ENCODE measurements at regions not wholly inside any gene's neighbourhood (a gene's known extent, or its start where the extent isn't known, plus 50 kb on each side); places are given as distances from the start of the nearest gene placed in this dataset.
A peak's percentile ranks its signal among the peaks of the same experiment; 100 is the strongest.
"Not testable (repeated sequence)": the region's sequence is repeated elsewhere in the genome, so short reads cannot be mapped to it uniquely, and the experiment has no call there.

DNA sequence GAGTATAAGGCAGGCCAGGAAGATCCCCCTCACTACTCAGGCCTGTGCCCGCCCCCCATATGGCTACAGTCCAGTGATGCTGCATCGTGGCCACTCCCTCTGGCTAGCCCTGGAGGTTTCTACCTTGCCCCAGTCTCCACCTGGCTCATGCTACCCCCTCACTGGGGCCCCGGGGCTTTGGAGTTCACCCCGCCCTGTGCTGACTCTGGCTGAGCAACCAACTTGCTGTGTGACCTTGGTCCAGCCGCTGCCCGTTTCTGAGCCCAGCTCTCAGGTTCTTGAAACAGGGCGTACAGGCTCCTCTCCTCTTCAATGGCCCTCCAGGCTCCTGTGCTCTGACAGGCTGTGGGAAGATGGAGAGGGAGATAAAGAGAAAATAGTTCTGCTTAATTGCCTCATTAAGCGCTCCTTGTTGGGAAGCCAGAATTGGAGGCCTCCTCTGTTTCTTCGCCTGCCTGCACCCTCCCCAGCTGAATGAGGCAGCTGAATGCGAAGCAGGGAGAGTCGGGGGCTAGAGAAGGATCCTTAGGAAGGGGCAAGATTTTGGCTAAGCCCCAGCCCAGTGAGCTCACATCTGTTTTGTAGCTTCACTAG lies 138.2 kb upstream of the NCOR2 start:
- DNase-seq: no peak

DNA sequence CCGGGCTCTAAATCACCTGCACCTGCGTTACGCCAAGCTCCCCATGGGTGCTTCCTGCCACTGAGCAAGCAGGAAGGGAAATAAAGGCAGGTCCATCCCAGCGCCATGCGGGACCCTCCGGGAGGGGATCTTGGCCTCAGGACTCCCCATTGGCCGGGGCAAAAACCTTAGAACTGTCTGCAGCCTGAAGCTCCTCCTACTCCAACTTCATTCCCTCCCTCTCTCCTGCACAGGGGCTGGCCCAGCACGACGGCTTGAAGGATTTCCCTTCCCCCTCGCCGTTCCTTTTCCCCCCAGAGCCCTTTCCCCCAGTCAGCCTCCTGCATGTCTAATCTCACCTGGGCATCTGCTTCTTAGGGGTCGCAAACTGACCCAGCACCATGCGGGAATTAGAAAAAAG lies 137.2 kb upstream of the NCOR2 start:
- no peak for DNase-seq

DNA sequence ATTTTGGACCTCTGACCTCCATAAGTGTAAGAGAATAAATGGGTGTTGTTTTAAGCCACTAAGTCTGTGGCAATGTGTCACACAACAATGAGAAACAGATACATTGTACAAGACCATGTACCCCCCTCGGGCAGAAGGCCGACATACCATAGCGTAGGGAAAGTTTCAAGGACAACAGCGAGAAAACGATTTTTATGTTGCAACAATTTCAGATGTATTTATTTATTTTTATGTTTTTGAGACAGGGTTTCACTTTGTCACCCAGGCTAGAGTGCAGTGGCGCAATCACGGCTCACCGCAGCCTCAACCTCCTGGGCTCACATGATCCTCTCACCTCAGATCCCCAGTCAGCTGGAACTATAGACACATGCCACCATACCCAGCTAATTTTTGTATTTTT lies 136.4 kb upstream of the NCOR2 start:
- DNase-seq: no peak

DNA sequence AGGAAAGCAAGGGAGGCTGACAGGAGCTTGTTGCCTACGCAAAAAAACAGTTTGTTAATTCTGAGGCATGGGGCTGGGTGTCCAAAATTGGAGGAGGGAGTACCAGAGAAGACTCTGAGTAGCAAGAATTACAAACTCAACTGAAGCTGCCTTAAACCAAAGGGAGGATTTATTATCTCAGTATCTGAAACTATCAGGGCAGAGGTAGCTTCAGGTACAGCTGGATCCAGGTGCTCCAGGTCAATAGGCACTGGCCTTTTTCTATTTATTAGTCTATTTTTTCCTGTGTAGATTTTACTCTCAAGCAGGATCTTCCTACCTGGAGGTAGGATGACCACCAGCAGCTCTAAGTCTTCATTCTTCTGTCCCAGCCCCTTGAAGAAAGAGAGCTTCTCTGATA lies 135.3 kb upstream of the NCOR2 start:
- DNase-seq: no peak

DNA sequence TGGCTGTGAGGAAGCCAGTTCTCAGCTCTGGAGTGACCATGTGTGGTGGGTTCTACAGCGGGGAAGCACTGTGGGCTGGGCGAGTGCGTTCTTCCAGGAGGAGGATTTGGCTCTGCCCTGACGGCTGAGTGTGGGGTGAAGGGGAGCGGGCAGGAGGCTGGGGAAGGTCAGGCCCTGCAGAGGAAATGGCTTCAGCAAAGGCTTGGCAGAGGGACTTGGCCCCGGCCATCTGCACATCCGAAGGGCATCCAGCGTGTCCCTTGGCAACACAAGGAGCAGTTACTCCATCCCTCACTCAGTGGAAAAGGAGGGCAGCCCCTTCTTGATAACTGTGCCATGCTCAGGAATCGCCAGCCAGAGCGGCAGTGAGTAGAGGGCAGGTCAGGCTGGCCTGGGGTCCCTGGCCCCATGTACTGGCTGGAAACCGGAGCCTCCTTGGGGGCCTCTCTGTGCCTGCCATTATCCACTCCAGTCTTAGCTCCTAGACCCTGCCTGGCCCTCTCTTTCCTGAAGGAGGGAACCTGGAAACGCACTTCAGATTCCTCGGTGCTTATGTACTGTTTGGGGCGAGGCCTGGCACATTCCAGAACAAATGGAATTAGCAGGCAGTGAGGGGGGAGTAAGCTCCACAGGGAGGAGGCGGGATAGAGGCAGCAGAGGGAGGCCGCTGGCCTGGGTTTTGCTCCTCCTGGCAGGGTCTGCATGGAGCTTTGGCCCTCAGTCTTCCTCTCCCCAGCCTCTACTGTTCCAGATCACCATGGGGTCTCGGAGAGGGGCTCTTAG lies 133.6 kb upstream of the NCOR2 start:
- no peak for DNase-seq

DNA sequence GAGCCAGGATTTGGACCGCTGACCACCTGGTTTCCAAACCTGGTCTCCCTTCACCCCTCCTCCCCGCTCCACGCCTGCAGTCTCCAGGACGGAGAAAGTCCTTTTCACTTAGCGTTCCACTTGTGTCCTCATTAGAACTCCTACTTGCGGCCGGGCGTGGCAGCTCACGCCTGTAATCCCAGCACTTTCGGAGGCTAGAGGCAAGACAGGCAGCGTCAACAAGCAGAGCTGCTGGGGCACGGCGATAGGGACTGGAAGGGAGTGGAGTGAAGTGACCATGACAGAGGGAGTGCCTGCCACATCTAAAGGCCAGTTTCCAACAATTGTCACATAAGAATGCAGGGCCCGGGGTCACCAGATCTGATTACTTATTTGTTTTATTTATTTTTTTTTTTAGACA lies 132.5 kb upstream of the NCOR2 start:
- no peak for DNase-seq

DNA sequence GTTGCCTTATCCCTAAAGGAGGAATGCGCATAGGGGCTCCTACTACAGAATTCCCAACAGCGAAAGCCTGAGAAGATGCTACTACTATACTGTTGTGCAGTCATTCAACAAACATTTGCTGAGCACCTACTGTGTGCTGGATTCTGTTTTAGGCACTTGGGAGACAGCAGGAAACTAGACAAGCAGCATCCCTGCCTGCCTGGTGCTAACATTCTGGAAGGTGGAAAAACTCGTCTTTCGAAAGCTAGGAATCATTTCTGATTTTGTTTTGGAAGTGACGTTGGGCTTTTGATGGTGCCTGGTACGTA lies 131.5 kb upstream of the NCOR2 start:
- DNase-seq: no peak

DNA sequence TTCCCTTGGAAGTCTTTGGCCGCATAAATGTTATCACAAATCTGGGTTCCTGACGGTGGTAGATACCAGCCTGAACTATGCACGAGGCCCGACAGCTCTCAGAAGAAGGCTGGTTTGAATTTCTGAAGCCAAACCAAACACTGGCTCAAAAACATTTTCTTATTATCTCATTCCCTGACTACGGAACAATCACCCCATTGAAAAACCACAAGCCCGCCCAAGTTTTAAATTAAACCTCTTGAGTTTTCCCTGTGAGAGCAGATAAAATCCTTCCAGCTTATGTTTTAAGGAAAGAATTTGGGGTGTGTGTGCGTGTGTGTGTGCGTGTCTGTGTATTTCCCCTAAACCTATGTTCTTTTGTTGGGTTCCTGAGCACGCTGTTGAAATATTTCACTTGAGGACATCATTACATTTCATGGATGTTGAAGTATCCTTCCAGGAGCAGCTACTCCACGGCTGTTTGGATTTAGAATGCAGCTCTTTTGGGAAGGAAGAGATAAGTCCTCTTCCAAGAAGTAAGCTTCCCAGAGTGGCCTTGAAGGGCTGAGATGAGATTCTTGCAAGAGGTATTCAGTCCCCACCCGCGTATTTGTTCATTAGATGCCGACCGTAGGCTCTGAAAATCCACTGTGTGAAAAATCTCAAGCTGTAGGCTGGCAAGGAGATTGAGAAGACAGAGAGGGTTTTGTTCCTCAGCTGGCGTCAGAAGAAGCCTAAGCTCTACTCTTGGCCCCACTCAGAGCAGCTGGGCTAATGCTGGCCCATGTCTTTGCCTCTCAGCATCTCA lies 131.0 kb upstream of the NCOR2 start:
- no peak for DNase-seq

DNA sequence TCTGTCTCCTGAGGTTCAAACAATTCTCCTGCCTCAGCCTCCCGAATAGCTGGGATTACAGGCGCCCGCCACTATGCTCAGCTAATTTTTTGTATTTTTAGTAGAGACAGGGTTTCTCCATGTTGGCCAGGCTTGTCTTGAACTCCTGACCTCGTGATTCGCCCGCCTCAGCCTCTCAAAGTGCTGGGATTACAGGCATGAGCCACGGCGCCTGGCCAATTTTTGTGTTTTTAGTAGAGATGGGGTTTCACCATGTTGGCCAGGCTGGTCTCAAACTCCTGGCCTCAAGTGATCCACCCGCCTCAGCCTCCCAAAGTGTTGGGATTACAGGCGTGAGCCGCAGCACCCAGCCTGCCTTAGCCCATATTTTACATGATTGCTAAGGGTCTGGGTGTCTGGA lies 130.3 kb upstream of the NCOR2 start:
- DNase-seq: not testable (repeated sequence)

DNA sequence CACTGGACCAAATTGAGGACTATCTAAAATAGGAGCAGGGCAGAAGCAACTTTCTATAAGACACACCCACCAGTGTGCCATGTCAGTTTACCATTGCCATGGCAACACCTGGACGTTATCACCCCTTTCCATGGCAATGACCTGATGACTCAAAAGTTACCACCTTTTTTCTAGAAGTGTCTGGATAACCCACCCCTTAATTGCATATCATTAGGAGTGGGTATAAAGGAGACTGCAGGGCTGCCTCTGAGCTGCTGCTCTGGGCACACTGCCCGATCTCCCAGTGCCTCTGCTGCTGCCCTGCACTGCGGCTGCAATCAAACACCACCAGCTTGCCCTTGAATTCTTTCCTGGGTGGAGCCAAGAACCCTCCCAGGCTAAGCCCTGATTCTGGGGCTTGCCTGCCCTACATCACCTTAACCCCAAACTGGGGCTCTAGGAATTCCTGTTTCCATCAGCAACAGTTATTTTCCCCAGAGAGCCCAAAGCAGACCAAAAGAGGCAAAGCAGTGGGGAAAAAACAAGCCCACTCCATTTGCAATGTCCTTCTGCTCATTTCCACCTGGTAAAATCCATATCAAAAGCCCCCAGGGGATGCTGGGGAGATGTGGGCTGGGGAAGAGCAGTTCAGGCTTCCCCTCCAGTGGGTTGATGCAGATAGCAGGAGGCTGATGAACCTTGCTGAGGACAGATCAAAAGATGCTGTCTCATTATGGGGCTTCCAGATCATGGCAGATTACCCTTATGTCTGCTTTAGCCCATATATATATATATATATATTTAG lies 129.5 kb upstream of the NCOR2 start:
- no peak for DNase-seq

DNA sequence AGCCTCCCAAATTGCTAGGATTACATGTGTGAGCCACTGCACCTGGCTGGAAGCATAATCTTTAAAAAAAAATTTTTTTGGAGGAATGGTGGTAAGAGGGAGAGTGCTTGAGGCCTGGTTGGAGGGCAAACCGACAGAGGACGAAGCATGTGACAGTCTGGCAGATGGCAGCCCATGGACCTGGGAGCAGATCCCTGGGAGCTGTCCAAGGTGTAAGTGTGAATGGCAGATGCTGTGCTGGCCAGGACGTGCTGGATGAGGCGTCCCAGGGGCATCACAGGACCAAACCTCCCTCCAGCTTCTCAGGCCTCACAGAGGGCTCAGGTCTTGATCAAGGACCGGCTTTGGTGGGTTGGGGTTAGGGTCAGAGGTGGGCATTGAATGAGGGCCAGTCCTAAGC lies 128.4 kb upstream of the NCOR2 start:
- no peak for DNase-seq

DNA sequence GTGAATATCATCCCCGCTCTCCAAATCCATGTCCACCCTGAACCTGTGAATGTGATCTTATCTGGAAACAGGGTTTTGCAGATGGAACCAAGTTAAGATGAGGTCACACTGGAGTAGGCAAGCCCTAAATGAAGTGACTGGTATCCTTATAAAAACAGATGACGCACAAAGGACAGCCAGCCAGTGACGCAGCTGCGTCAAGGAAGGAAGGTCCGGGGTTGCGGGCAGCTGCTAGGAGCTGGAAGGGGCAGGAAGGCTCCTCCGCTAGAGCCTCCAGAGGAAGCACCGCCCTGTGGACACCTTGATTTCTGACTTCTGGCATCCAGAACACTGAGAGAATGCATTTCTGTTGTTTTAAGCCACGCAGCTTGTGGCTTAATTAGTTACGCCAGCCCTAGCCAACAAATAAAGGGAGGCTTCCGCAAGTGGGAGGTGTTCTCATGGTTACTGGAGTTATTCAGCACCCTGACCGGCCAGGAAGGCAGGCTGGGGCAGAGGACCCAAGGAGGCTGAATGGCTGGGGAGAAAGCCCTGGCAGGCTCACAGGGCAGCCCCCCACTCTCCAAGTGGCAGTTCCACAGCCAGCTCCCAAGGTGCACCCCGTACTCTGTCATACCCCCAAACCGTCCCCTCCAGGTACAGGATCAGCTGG lies 127.6 kb upstream of the NCOR2 start:
- no peak for DNase-seq

DNA sequence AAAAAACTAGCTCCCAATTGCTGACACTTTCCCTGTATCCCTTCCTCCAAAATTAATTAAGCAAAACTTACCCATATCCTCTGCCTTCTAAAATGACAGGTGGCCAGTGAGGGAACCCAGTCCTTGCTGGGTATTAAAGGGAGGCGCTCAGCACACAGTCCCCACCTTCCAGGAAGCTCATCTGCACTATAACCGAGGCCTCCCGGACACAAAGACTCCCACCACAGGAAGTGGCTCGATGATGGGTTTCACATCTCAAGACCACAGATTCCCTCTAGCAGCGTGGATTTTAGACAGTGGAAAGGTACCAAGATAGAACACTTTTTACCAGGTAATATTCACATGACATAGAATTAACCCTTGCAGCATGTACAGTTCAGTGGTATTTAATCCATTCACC lies 126.8 kb upstream of the NCOR2 start:
- no peak for DNase-seq

DNA sequence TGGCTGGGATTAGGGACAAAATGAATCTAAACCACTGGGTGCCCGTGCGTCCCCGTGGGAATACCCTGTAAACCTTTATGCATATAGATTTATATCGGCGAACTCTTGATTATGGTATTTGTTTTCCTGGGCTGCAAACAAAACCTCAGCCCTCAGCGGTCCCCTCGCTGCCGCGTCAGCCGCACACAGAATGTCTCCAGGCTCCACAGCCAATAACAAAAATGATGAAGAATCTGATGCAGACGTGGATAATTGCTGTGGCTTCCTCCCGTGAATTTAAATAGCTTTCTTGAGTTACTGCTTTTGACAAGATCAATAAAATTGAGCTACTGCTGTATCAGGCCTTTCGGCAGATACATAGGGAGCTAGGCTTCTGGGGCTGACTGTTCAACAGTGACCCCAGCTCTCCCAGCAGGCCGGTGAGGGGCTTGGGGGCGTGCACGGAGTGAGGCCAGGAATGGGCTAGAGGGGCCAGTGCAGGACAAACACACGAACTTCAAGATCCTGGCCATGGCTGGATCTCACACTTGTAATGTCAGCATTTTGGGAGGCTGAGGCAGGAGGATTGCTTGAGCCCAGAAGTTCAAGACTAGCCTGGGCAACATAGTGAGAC lies 125.8 kb upstream of the NCOR2 start:
- no peak for DNase-seq

DNA sequence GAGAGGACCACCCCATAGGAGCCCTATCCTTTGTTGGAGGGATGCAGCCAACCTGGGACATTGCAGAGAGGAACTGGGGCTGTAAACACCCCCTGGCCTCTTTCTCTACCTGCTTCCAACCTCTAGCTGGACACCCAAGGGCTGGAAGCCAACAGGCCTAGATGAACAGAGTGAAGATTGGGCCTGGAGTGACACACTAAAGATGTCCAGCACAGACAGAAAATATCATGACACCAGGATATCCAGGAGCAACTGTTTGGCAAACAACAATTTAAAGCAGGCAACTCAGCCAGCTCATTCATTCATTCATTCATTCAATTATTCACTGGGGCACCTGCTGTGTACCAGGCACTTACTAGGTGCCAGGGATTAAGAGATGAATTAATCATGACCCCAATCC lies 125.0 kb upstream of the NCOR2 start:
- no peak for DNase-seq

DNA sequence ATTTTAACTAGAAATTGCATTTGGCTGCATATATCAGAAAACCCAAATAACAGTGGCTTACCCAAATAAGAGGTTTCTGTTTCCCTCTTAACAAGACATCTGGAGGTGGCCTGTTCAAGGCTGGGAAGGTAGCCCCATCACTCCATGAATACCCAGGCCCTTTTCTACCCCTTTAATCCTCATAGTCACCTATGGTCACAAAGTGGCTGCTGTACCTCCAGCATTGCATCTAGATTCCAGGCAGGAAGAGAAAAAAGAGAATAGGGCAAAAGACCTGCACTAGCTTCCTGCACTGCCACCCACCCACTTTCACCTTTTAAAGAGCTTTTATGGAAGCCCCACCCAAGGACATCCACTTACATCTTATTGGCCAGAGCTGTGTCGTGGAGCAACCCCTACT lies 124.0 kb upstream of the NCOR2 start:
- no peak for DNase-seq

DNA sequence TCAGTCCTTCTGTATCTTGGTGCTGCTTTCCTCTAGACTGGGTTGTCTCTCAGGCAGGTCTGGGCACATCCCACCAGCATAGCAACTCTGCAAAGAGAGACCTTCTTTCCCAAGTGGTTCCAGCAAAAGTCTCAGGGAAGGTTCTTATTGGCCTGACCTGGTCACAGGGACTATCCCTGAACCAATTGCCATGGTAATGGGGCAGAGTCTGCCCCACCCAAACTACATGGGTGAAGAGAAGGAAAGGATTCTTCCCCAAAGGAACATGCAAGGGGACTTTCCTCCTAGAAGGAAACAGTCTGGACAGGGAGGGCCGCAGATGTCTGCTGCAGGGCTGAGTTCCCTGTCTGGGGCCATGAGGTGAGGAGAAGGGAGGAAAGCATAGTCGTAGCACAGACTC lies 122.2 kb upstream of the NCOR2 start:
- no peak for DNase-seq

DNA sequence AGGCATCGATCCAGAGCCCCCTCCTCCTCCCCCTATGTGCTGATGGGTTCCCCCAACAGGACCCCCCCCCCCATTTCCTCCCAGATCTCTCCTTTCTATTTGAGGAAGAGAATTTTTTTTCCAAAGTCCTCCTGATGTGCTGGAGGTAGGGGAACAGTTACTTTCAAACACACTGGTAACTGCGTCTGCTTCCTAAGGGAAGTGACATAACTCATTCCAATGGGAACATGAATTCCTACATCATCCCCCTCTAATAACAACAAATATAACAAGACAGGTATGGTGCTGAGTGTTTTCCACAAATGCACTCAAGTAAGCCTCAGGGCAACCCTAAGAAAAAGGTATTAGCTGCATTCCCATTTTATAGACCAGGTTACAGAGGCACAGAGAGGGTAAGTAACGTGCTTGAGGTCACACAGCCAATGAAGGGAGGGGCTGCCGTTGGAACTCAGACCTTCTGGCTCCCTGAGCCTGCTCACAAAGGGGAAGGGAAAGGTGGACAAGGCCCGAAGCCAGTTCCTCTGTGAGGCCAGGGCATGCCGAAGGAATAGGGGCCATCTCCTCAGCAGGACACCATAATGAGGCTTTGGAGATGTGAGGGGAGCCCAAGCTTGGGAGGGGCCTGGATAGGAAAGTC lies 121.1 kb upstream of the NCOR2 start:
- no peak for DNase-seq

DNA sequence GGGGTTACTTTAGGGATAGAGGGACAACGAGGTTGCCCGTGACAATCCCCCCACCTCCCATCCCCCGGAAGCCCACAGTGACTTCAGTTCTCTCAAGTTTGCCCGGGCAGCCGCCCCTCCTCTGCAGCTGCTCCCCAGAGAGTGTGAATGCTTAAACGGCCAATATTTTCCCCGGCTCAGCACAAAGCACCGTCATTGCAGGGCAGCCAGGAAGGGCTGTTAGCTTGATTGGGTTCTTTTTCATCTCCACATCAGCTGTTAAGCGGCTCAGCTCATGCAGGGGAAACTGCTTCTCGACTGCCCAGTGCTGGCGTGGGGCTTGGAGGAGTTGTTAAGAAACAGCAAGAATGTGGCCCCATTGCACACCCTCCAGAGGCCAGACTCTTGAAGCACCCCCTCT lies 120.5 kb upstream of the NCOR2 start:
- peak in 3 of 6 experiments; percentile 4 to 23 (median 15) for DNase-seq

DNA sequence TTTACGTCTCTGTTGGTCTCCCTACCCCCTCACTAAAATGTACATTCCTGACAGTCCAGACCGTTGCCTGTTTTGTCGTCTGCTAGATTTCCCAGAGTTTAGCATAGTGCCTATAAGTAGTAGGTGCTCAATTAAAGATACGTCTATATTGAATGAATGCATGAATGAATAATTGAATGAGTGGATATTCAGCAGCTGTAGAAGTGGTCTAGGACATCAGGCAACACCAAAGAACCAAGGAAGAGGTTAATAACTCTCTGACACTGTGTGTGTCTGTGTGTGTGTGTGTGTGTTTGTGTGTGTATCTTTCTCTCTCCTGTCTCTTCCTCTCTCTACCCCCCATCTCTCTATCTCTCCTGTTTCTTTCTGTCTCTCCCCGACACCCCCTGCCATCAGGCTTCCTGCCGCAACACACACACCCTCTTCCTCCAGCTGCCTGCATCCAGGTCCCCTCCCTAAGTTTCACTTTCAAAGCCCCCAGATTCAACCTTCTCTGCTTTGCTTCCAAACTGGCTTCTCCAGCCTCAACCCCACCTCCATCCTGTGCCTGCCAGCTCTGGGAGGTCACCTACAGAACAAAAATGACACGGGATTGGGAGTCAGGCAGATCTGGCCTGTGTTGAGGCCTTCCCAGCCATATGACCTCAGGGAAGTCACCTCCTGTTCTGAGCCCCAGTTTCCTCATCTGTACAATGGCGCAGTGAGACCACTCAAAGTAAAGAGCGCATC lies 119.9 kb upstream of the NCOR2 start:
- DNase-seq: peak in 1 of 6 experiments; percentile 23
